Keratinocyte (primary cell): ENCODE measurements at regions not wholly inside any gene's neighbourhood (a gene's known extent, or its start where the extent isn't known, plus 50 kb on each side); places are given as distances from the start of the nearest gene placed in this dataset.
"Not testable (repeated sequence)": the region's sequence is repeated elsewhere in the genome, so short reads cannot be mapped to it uniquely, and the experiment has no call there.

Source experiments
- DNase-seq: peaks from one replicate; pipeline ENCODE4 v3.0.0-alpha.2; 2011; ENCODE audit warnings: low read depth, missing footprints, low spot score
- FAIRE-seq: peaks from 2 replicates; lab custom pipeline; 2011; peaks lifted over from hg19 to GRCh38; lab: Jason Lieb, UNC
- H2AFZ ChIP-seq: 2 replicates; pipeline ENCODE4 v1.6.0; 2012; ENCODE audit warnings: low read length, control low read depth, inconsistent platforms; ENCODE audit not compliant: control insufficient read depth
- H3K27ac ChIP-seq: 2 replicates; pipeline ENCODE4 v1.5.1; 2011; ENCODE audit warnings: low read length; ENCODE audit not compliant: control insufficient read depth, insufficient read depth
- H3K27me3 ChIP-seq: 3 replicates; pipeline ENCODE4 v1.6.0; 2011; ENCODE audit warnings: low read length; ENCODE audit not compliant: control insufficient read depth, insufficient read depth; ENCODE audit errors: extremely low read depth
- H3K36me3 ChIP-seq, 2 experiments: 2 replicates in 1 of 2; 3 replicates in 1 of 2; pipeline ENCODE4 v1.5.1; 2011; ENCODE audit warnings: low read length in 2 of 2, mild to moderate bottlenecking in 1 of 2; ENCODE audit not compliant: control insufficient read depth in 2 of 2, insufficient read depth in 2 of 2; ENCODE audit errors: extremely low read depth in 1 of 2
- H3K4me1 ChIP-seq: 3 replicates; pipeline ENCODE4 v1.5.1; 2011; ENCODE audit warnings: low read length; ENCODE audit not compliant: control insufficient read depth, insufficient read depth; ENCODE audit errors: extremely low read depth
- H3K4me2 ChIP-seq: 3 replicates; pipeline ENCODE4 v1.6.0; 2011; ENCODE audit warnings: low read depth, low read length; ENCODE audit not compliant: control insufficient read depth, insufficient read depth; ENCODE audit errors: extremely low read depth
- H3K4me3 ChIP-seq, 3 experiments: fragments of 200-600 bp in 1 of 3; sonication (generic) in 1 of 3; 2 replicates in 2 of 3; 3 replicates in 1 of 3; pipeline ENCODE4 v1.5.1; 2011 to 2016; ENCODE audit warnings: low read length in 3 of 3, mild to moderate bottlenecking in 3 of 3, control low read depth in 2 of 3, inconsistent platforms in 1 of 3, low read depth in 1 of 3, mixed read lengths in 1 of 3, mixed run types in 1 of 3, moderate library complexity in 1 of 3; ENCODE audit not compliant: control insufficient read depth in 2 of 3, insufficient read depth in 2 of 3; ENCODE audit errors: extremely low read depth in 1 of 3
- H3K79me2 ChIP-seq: 2 replicates; pipeline ENCODE4 v1.6.0; 2012; ENCODE audit warnings: low read length; ENCODE audit not compliant: control insufficient read depth, insufficient read depth
- H3K9ac ChIP-seq: 3 replicates; pipeline ENCODE4 v1.6.0; 2011; ENCODE audit warnings: low read length; ENCODE audit not compliant: control insufficient read depth, insufficient read depth; ENCODE audit errors: extremely low read depth
- H3K9me1 ChIP-seq: 3 replicates; pipeline ENCODE4 v1.6.0; 2011; ENCODE audit warnings: low read length; ENCODE audit not compliant: control insufficient read depth, insufficient read depth; ENCODE audit errors: extremely low read depth
- H3K9me3 ChIP-seq: 2 replicates; pipeline ENCODE4 v1.5.1; 2012; ENCODE audit warnings: low read depth, low read length; ENCODE audit not compliant: control insufficient read depth
- H4K20me1 ChIP-seq: 3 replicates; pipeline ENCODE4 v1.6.0; 2011; ENCODE audit warnings: low read length; ENCODE audit not compliant: control insufficient read depth, insufficient read depth; ENCODE audit errors: extremely low read depth
- EZH2 ChIP-seq: IDR thresholded peaks from one replicate; pipeline ENCODE4 v1.6.1; 2012; ENCODE audit warnings: inconsistent platforms, mild to moderate bottlenecking, low read length, moderate library complexity
- dilution Hi-C: fragments of 300-500 bp; cut with MboI; formaldehyde crosslinking; loops from one replicate; pipeline ENCODE4 v1.7.0; 2020; ENCODE audit warnings: low sequenced_read_pairs; ENCODE audit not compliant: extremely low pct_ligation_motif_present
- TF ChIP-seq, protein P1 (sequence below), 3 experiments: IDR thresholded peaks in 1 of 3; conservative IDR thresholded peaks in 1 of 3; optimal IDR thresholded peaks in 1 of 3; 2 replicates in 2 of 3; 3 replicates in 1 of 3; pipeline versions ENCODE3 to v1.5.1; 2011; ENCODE audit warnings: low read length in 3 of 3, mild to moderate bottlenecking in 3 of 3, moderate library complexity in 2 of 3, control low read depth in 1 of 3, inconsistent platforms in 1 of 3; ENCODE audit not compliant: insufficient read depth in 2 of 3; ENCODE audit errors: extremely low read depth in 1 of 3

GRCh38 chr6:86192123-86192522, 549.4 kb upstream of the SYNCRIP start:
- H3K79me2 ChIP-seq, result no peaks in the 10 kb centered on the region
- no peaks in the 10 kb centered on the region for H3K27me3 ChIP-seq
- FAIRE-seq, result no peak
- H3K9me3 ChIP-seq, result no peaks in the 10 kb centered on the region
- no peak overlapping the region for H3K27ac ChIP-seq
- no peak for TF ChIP-seq EZH2
- TF ChIP-seq, protein P1, sequence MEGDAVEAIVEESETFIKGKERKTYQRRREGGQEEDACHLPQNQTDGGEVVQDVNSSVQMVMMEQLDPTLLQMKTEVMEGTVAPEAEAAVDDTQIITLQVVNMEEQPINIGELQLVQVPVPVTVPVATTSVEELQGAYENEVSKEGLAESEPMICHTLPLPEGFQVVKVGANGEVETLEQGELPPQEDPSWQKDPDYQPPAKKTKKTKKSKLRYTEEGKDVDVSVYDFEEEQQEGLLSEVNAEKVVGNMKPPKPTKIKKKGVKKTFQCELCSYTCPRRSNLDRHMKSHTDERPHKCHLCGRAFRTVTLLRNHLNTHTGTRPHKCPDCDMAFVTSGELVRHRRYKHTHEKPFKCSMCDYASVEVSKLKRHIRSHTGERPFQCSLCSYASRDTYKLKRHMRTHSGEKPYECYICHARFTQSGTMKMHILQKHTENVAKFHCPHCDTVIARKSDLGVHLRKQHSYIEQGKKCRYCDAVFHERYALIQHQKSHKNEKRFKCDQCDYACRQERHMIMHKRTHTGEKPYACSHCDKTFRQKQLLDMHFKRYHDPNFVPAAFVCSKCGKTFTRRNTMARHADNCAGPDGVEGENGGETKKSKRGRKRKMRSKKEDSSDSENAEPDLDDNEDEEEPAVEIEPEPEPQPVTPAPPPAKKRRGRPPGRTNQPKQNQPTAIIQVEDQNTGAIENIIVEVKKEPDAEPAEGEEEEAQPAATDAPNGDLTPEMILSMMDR (optimal IDR thresholded peaks at IDR 0.05 in 1 of 3, IDR thresholded peaks at IDR 0.05 in 1 of 3, conservative IDR thresholded peaks at IDR 0.05 in 1 of 3; ENCODE audit: extremely low read depth in 1 of 3, insufficient read depth in 2 of 3, low read length in 3 of 3), result peak in 1 of 3 experiments; percentile 37
- no peaks in the 10 kb centered on the region for H3K4me1 ChIP-seq
- no peak overlapping the region for H3K9ac ChIP-seq
- dilution Hi-C loops, result no loop called here
- DNase-seq, result no peak
- H3K9me1 ChIP-seq, result no peaks in the 10 kb centered on the region
- no peak overlapping the region for H2AFZ ChIP-seq
- no peak overlapping the region for H3K4me3 ChIP-seq
- H3K4me2 ChIP-seq, result no peak overlapping the region
- no peaks in the 10 kb centered on the region for H4K20me1 ChIP-seq
- no peaks in the 10 kb centered on the region for H3K36me3 ChIP-seq

DNA sequence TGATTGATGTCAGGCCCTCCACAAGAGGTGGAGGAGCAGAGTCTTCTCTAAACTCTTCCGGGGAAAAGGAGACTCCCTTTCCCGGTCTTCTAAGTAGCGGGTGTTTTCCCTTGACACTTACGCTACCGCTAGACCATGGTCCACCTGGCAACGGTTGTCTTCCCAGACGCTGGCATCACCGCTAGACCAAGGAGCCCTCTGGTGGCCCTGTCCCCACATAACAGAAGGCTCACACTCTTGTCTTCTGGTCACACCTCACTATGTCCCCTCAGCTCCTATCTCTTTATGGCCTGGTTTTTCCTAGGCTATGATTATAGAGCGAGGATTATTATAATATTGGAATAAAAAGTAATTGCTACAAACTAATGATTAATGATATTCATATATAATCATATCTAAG, 532.5 kb upstream of the SYNCRIP start:
- H2AFZ ChIP-seq, H3K27ac ChIP-seq, H3K9ac ChIP-seq, H3K27me3 ChIP-seq, H3K79me2 ChIP-seq, H3K9me3 ChIP-seq, H3K9me1 ChIP-seq, DNase-seq, H3K4me3 ChIP-seq, H4K20me1 ChIP-seq, H3K4me1 ChIP-seq, dilution Hi-C loops, H3K4me2 ChIP-seq, FAIRE-seq, H3K36me3 ChIP-seq: not testable (repeated sequence)
- TF ChIP-seq, protein P1 (optimal IDR thresholded peaks at IDR 0.05 in 1 of 3, IDR thresholded peaks at IDR 0.05 in 1 of 3, conservative IDR thresholded peaks at IDR 0.05 in 1 of 3; ENCODE audit: extremely low read depth in 1 of 3, insufficient read depth in 2 of 3, low read length in 3 of 3), result peak in 1 of 3 experiments; percentile 9
